ENCODE measurements at regions not wholly inside any gene's neighbourhood (a gene's known extent, or its start where the extent isn't known, plus 50 kb on each side); places are given as distances from the start of the nearest gene placed in this dataset.

DNA sequence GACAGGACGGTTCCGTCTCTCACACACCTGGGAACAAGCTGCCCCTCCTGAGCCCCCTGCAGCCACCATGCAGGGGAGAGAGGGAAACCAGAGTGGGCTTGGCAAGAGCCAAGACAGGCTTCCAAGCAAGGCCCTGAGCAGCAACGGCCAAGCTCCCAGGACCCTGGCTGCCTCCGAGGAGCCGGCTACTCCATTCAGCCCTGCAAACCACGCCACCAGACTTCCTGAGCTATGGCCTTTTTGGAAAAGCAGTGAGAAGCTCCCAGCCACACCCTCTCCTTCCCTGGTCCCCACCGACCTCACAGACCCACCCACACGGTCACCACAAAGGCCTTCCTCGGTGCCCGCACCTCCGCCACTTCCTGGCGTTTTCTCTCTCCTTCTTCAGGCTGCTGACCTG lies 479.0 kb downstream of the BRD1 start:
- no peak for TF ChIP-seq POLR2A (IDR thresholded peaks at IDR 0.05)
- TF ChIP-seq, protein P1, sequence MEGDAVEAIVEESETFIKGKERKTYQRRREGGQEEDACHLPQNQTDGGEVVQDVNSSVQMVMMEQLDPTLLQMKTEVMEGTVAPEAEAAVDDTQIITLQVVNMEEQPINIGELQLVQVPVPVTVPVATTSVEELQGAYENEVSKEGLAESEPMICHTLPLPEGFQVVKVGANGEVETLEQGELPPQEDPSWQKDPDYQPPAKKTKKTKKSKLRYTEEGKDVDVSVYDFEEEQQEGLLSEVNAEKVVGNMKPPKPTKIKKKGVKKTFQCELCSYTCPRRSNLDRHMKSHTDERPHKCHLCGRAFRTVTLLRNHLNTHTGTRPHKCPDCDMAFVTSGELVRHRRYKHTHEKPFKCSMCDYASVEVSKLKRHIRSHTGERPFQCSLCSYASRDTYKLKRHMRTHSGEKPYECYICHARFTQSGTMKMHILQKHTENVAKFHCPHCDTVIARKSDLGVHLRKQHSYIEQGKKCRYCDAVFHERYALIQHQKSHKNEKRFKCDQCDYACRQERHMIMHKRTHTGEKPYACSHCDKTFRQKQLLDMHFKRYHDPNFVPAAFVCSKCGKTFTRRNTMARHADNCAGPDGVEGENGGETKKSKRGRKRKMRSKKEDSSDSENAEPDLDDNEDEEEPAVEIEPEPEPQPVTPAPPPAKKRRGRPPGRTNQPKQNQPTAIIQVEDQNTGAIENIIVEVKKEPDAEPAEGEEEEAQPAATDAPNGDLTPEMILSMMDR (IDR thresholded peaks at IDR 0.05 in 8 of 11, conservative IDR thresholded peaks at IDR 0.05 in 3 of 11), result no peak
- no peak for TF ChIP-seq POLR2AphosphoS5 (IDR thresholded peaks at IDR 0.05)

Data from spleen (tissue), 7 donors.